Fibroblast of lung (primary cell): ENCODE measurements at regions not wholly inside any gene's neighbourhood (a gene's known extent, or its start where the extent isn't known, plus 50 kb on each side); places are given as distances from the start of the nearest gene placed in this dataset.

Source experiments
- DNase-seq, 2 donors: peaks; one replicate each; pipeline versions ENCODE4 v3.0.0 to v3.0.0-alpha.2; 2010; ENCODE audit warnings: low read depth in 2 of 2
- H2AFZ ChIP-seq: 2 replicates; pipeline ENCODE4 v1.5.1; 2012; ENCODE audit warnings: low read length, control low read depth, inconsistent platforms
- H3K27ac ChIP-seq: 2 replicates; pipeline ENCODE4 v1.5.1; 2011; ENCODE audit warnings: low read length, control low read depth; ENCODE audit not compliant: insufficient read depth
- H3K27me3 ChIP-seq: 2 replicates; pipeline ENCODE4 v1.5.1; 2011; ENCODE audit warnings: mild to moderate bottlenecking, low read length; ENCODE audit not compliant: control insufficient read depth, insufficient read depth
- H3K36me3 ChIP-seq: 2 replicates; pipeline ENCODE4 v1.5.1; 2011; ENCODE audit warnings: low read length; ENCODE audit not compliant: control insufficient read depth, insufficient read depth
- H3K4me1 ChIP-seq: 2 replicates; pipeline ENCODE4 v1.5.1; 2011; ENCODE audit warnings: low read length; ENCODE audit not compliant: control insufficient read depth, insufficient read depth; ENCODE audit errors: extremely low read depth
- H3K4me2 ChIP-seq: 2 replicates; pipeline ENCODE4 v1.5.1; 2011; ENCODE audit warnings: low read length, control low read depth; ENCODE audit not compliant: insufficient read depth; ENCODE audit errors: extremely low read depth
- H3K4me3 ChIP-seq, 4 experiments: fragments of 200-600 bp in 1 of 4; sonication (generic) in 1 of 4; replicated peaks in 1 of 4; 2 replicates each; pipeline ENCODE4 v1.5.1; 2011 to 2016; ENCODE audit warnings: low read length in 4 of 4, low read depth in 3 of 4, mild to moderate bottlenecking in 3 of 4, control low read depth in 2 of 4, inconsistent platforms in 1 of 4, mixed read lengths in 1 of 4; ENCODE audit not compliant: insufficient read depth in 1 of 4; ENCODE audit errors: control extremely low read depth in 1 of 4
- H3K79me2 ChIP-seq: 2 replicates; pipeline ENCODE4 v1.5.1; 2012; ENCODE audit warnings: mild to moderate bottlenecking, low read length, inconsistent platforms; ENCODE audit not compliant: control insufficient read depth, insufficient read depth
- H3K9ac ChIP-seq: 2 replicates; pipeline ENCODE4 v1.5.1; 2011; ENCODE audit warnings: mild to moderate bottlenecking, low read length, control low read depth; ENCODE audit not compliant: insufficient read depth
- H3K9me3 ChIP-seq: 2 replicates; pipeline ENCODE4 v1.5.1; 2012; ENCODE audit warnings: low read depth, low read length; ENCODE audit not compliant: control insufficient read depth, insufficient read depth
- H4K20me1 ChIP-seq: 2 replicates; pipeline ENCODE4 v1.5.1; 2011; ENCODE audit warnings: low read length; ENCODE audit not compliant: control insufficient read depth, insufficient read depth; ENCODE audit errors: extremely low read depth
- CTCF ChIP-seq, 2 donors: IDR thresholded peaks in 1 of 2; conservative IDR thresholded peaks in 1 of 2; 1 replicate in 1 of 2; 2 replicates in 1 of 2; pipeline ENCODE4 v1.5.1; 2011 to 2012; ENCODE audit warnings: low read length in 2 of 2, control low read depth in 1 of 2, inconsistent platforms in 1 of 2, low read depth in 1 of 2, mild to moderate bottlenecking in 1 of 2
- EZH2 ChIP-seq: IDR thresholded peaks from 2 replicates; pipeline ENCODE4 v1.5.1; 2012; ENCODE audit warnings: low read length, control low read depth, mild to moderate bottlenecking; ENCODE audit errors: missing control alignments

GRCh38 chr11:37230865-37231264, 632.8 kb upstream of the RAG2 start:
- no peaks in the 10 kb centered on the region for H3K4me1 ChIP-seq
- no peaks in the 10 kb centered on the region for H3K36me3 ChIP-seq
- no peak for DNase-seq

GRCh38 chr11:37223962-37224361, 625.9 kb upstream of the RAG2 start:
- Histone ChIP-seq H3K79me2 (no peaks in the 10 kb centered on the region), H3K4me2 (no peak overlapping the region), H4K20me1 (no peaks in the 10 kb centered on the region), H3K9me3 (no peaks in the 10 kb centered on the region), H3K4me3 (no peak overlapping the region), H3K36me3 (no peaks in the 10 kb centered on the region), H3K4me1 (no peaks in the 10 kb centered on the region), H3K9ac (no peak overlapping the region), H3K27me3 (no peaks in the 10 kb centered on the region), H2AFZ (no peak overlapping the region), H3K27ac (no peak overlapping the region)
- no peak for TF ChIP-seq CTCF (conservative IDR thresholded peaks at IDR 0.05 in 1 of 2, IDR thresholded peaks at IDR 0.05 in 1 of 2; ENCODE audit: low read depth in 1 of 2, low read length in 2 of 2)
- TF ChIP-seq EZH2 = no peak
- DNase-seq = no peak

More at GRCh38 chr11:37230865-37231264, 632.8 kb upstream of the RAG2 start:
- Histone ChIP-seq H2AFZ (no peak overlapping the region), H3K27ac (no peak overlapping the region), H3K4me2 (no peak overlapping the region), H3K27me3 (no peaks in the 10 kb centered on the region), H3K9ac (no peak overlapping the region), H3K79me2 (no peaks in the 10 kb centered on the region), H3K9me3 (no peaks in the 10 kb centered on the region), H4K20me1 (no peaks in the 10 kb centered on the region), H3K4me3 (no peak overlapping the region)
- TF ChIP-seq EZH2 (no peak), CTCF (conservative IDR thresholded peaks at IDR 0.05 in 1 of 2, IDR thresholded peaks at IDR 0.05 in 1 of 2; ENCODE audit: low read depth in 1 of 2, low read length in 2 of 2) (no peak)

- Histone ChIP-seq H3K4me2 (no peak overlapping the region), H3K79me2 (no peaks in the 10 kb centered on the region), H3K27me3 (no peaks in the 10 kb centered on the region), H3K27ac (no peak overlapping the region), H3K4me3 (no peak overlapping the region), H2AFZ (no peak overlapping the region), H3K9ac (no peak overlapping the region), H3K4me1 (no peaks in the 10 kb centered on the region), H4K20me1 (no peaks in the 10 kb centered on the region), H3K36me3 (no peaks in the 10 kb centered on the region), H3K9me3 (no peaks in the 10 kb centered on the region)
- TF ChIP-seq EZH2 = no peak
- TF ChIP-seq CTCF (conservative IDR thresholded peaks at IDR 0.05 in 1 of 2, IDR thresholded peaks at IDR 0.05 in 1 of 2; ENCODE audit: low read depth in 1 of 2, low read length in 2 of 2) = no peak
- no peak for DNase-seq
These were observed 605.0 kb upstream of the RAG2 start for GRCh38 chr11:37203006-37203405.
